Uterus (tissue), 2 donors: ENCODE measurements at regions not wholly inside any gene's neighbourhood (a gene's known extent, or its start where the extent isn't known, plus 50 kb on each side); places are given as distances from the start of the nearest gene placed in this dataset.

Experiments
- CTCF ChIP-seq, 4 experiments: fragments of 200-600 bp in 2 of 4; fragments of 450-650 bp in 2 of 4; sonication (generic) in 2 of 4; IDR thresholded peaks; one replicate each; pipeline ENCODE4 v1.5.1; 2016 to 2019; ENCODE audit warnings: antibody characterized with exemption in 4 of 4, mild to moderate bottlenecking in 2 of 4, moderate library complexity in 1 of 4
- POLR2A ChIP-seq, 2 donors: fragments of 450-650 bp; IDR thresholded peaks; one replicate each; pipeline ENCODE4 v1.6.1; 2016; ENCODE audit warnings: antibody characterized with exemption in 2 of 2, mild to moderate bottlenecking in 1 of 2, moderate library complexity in 1 of 2

GRCh38 chr4:165656399-165656798, 216.6 kb upstream of the TLL1 start:
- no peak for TF ChIP-seq CTCF (IDR thresholded peaks at IDR 0.05)
- no peak for TF ChIP-seq POLR2A (IDR thresholded peaks at IDR 0.05)
